ENCODE measurements at regions not wholly inside any gene's neighbourhood (a gene's known extent, or its start where the extent isn't known, plus 50 kb on each side); places are given as distances from the start of the nearest gene placed in this dataset.

DNA sequence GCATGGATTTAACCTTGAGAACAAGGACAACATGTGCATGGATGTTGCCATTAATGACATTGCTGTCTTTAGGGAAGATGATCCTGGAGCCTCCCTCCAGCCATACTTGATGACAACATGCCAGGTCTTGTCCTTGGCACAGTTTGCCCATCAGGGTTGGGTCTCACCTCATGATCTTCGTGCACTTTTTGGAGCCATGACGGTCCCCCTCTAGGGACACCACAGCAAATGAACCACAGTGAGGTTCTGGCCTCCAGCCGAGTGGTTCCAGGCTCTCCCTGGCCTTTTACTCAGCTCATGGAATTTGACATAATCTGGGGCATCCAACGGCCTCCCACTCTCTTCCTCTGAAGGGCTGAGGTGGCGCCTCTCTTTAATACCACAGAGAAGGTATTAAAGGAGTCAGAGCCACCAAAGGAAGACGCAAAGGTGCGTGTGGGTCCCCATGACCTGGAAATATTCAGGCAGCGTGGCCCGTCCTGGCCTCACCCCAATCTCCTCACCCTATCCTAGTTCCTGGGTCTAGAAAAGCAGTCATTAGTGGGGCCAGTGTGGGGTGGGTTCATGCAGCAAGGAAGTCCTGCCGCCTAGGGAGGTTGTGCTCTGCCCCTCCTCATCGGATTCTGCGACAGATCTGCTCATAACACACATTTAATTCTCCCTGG lies 184.8 kb downstream of the CXCL12 start:
- TF ChIP-seq, protein P1, sequence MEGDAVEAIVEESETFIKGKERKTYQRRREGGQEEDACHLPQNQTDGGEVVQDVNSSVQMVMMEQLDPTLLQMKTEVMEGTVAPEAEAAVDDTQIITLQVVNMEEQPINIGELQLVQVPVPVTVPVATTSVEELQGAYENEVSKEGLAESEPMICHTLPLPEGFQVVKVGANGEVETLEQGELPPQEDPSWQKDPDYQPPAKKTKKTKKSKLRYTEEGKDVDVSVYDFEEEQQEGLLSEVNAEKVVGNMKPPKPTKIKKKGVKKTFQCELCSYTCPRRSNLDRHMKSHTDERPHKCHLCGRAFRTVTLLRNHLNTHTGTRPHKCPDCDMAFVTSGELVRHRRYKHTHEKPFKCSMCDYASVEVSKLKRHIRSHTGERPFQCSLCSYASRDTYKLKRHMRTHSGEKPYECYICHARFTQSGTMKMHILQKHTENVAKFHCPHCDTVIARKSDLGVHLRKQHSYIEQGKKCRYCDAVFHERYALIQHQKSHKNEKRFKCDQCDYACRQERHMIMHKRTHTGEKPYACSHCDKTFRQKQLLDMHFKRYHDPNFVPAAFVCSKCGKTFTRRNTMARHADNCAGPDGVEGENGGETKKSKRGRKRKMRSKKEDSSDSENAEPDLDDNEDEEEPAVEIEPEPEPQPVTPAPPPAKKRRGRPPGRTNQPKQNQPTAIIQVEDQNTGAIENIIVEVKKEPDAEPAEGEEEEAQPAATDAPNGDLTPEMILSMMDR (IDR thresholded peaks at IDR 0.05; ENCODE audit: borderline replicate concordance, extremely low read depth, low read length, poor library complexity, severe bottlenecking), result no peak
- no peak for TF ChIP-seq EZH2 (IDR thresholded peaks at IDR 0.05; ENCODE audit: borderline replicate concordance, low read depth, low read length, severe bottlenecking)
